ENCODE measurements at regions not wholly inside any gene's neighbourhood (a gene's known extent, or its start where the extent isn't known, plus 50 kb on each side); places are given as distances from the start of the nearest gene placed in this dataset.

- BruUV-seq (replicated peaks): no TSS peak
- H3K4me3 ChIP-seq: no peak overlapping the region
- WGBS (ENCODE audit: insufficient coverage, low coverage, missing lambda C conversion rate): 3% methylated on average over 5 of the region's 5 CpGs
- CTCF ChIA-PET (ENCODE audit: low intra/inter-chr PET ratio): no interaction called here
- H3K4me1 ChIP-seq (replicated peaks in 1 of 2; ENCODE audit: control insufficient read depth in 2 of 2, insufficient read depth in 2 of 2, low read length in 2 of 2): no peaks in the 10 kb centered on the region
- no peaks in the 10 kb centered on the region for H3K9me3 ChIP-seq (replicated peaks; ENCODE audit: control insufficient read depth, insufficient read depth, low read depth, low read length)
- H3K79me2 ChIP-seq (ENCODE audit: control insufficient read depth, insufficient read depth, low read length): no peaks in the 10 kb centered on the region
- no peaks in the 10 kb centered on the region for H3K36me3 ChIP-seq (ENCODE audit: control insufficient read depth, insufficient read depth, low read length)
- in situ Hi-C loops (cut with MboI): no loop called here
- no peak overlapping the region for H3K9ac ChIP-seq (ENCODE audit: insufficient read depth in 1 of 2, low read depth in 2 of 2, low read length in 2 of 2)
- peaks cover 20 to 47% of the 10 kb centered on the region in 2 experiments for H3K27me3 ChIP-seq (ENCODE audit: control insufficient read depth in 2 of 2, insufficient read depth in 2 of 2, low read length in 2 of 2)
- ATAC-seq (no peak), FAIRE-seq (no peak), DNase-seq (ENCODE audit: extremely low read depth in 1 of 4, low spot score in 3 of 4) (no peak)
- TF ChIP-seq NFIC (IDR thresholded peaks at IDR 0.05): peak; percentile 37; the same call in 1 of the 2 replicates
- TF ChIP-seq ZKSCAN3 (CRISPR knock-in tag; IDR thresholded peaks at IDR 0.05): no peak
- TF ChIP-seq TSHZ1 (CRISPR knock-in tag; IDR thresholded peaks at IDR 0.05): no peak
- H4K20me1 ChIP-seq (replicated peaks; ENCODE audit: control insufficient read depth, insufficient read depth, low read length): no peaks in the 10 kb centered on the region
- intact Hi-C loops (cut with micrococcal nuclease): no loop called here
- H3K4me2 ChIP-seq (ENCODE audit: insufficient read depth, low read length): no peak overlapping the region
- POLR2A ChIA-PET: no interaction called here
- H3K27ac ChIP-seq (ENCODE audit: extremely low read depth, low read depth, low read length): no peak overlapping the region
- no peak overlapping the region for H2AFZ ChIP-seq (ENCODE audit: low read depth, low read length)
- no peaks in the 10 kb centered on the region for H3K9me1 ChIP-seq (ENCODE audit: control insufficient read depth, insufficient read depth, low read length)
These were observed 65.9 kb upstream of the TANC2 start for GRCh38 chr17:62900096-62900495.

- Histone ChIP-seq H2AFZ (ENCODE audit: low read depth, low read length) (no peak overlapping the region), H3K9me1 (ENCODE audit: control insufficient read depth, insufficient read depth, low read length) (no peaks in the 10 kb centered on the region), H4K20me1 (replicated peaks; ENCODE audit: control insufficient read depth, insufficient read depth, low read length) (no peaks in the 10 kb centered on the region), H3K4me1 (replicated peaks in 1 of 2; ENCODE audit: control insufficient read depth in 2 of 2, insufficient read depth in 2 of 2, low read length in 2 of 2) (no peaks in the 10 kb centered on the region), H3K27ac (ENCODE audit: extremely low read depth, low read depth, low read length) (no peak overlapping the region), H3K4me2 (ENCODE audit: insufficient read depth, low read length) (no peak overlapping the region), H3K4me3 (no peak overlapping the region), H3K79me2 (ENCODE audit: control insufficient read depth, insufficient read depth, low read length) (no peaks in the 10 kb centered on the region), H3K27me3 (ENCODE audit: control insufficient read depth in 2 of 2, insufficient read depth in 2 of 2, low read length in 2 of 2) (peaks cover 19 to 48% of the 10 kb centered on the region in 2 experiments), H3K9ac (ENCODE audit: insufficient read depth in 1 of 2, low read depth in 2 of 2, low read length in 2 of 2) (no peak overlapping the region), H3K9me3 (replicated peaks; ENCODE audit: control insufficient read depth, insufficient read depth, low read depth, low read length) (no peaks in the 10 kb centered on the region), H3K36me3 (ENCODE audit: control insufficient read depth, insufficient read depth, low read length) (no peaks in the 10 kb centered on the region)
- ATAC-seq (no peak), DNase-seq (ENCODE audit: extremely low read depth in 1 of 4, low spot score in 3 of 4) (no peak), FAIRE-seq (no peak)
- in situ Hi-C loops (cut with MboI) (no loop called here), intact Hi-C loops (cut with micrococcal nuclease) (no loop called here)
- no TSS peak for BruUV-seq (replicated peaks)
- CTCF ChIA-PET (ENCODE audit: low intra/inter-chr PET ratio): no interaction called here
- 5% methylated on average over 6 of the region's 6 CpGs for WGBS (ENCODE audit: insufficient coverage, low coverage, missing lambda C conversion rate)
- peak in 1 of 3 experiments; percentile 41; a peak in 1 of 6 replicates for TF ChIP-seq ZBTB11 (CRISPR knock-in tag; IDR thresholded peaks at IDR 0.05)
- TF ChIP-seq SREBF1 (IDR thresholded peaks at IDR 0.05; ENCODE audit: borderline replicate concordance, low read depth, low read length): no peak
- POLR2A ChIA-PET: no interaction called here
These were observed 66.7 kb upstream of the TANC2 start for GRCh38 chr17:62899361-62899760.
